GM13977 (cell line): ENCODE measurements at regions not wholly inside any gene's neighbourhood (a gene's known extent, or its start where the extent isn't known, plus 50 kb on each side); places are given as distances from the start of the nearest gene placed in this dataset.
"Not testable (repeated sequence)": the region's sequence is repeated elsewhere in the genome, so short reads cannot be mapped to it uniquely, and the experiment has no call there.

Experiments
- DNase-seq: peaks from one replicate; pipeline ENCODE4 v3.0.0; 2012; ENCODE audit warnings: low spot score
- CTCF ChIP-seq: IDR thresholded peaks from 2 replicates; pipeline ENCODE4 v1.5.1; 2012; ENCODE audit warnings: mild to moderate bottlenecking, control low read depth; ENCODE audit not compliant: insufficient read depth; ENCODE audit errors: extremely low read depth, missing control alignments
- in situ Hi-C: fragments of 300-500 bp; cut with MboI; formaldehyde crosslinking; loops from one replicate; pipeline ENCODE4 v1.12.0; 2022; ENCODE audit warnings: low sequenced_read_pairs, low pct_unique_long_range_greater_than_20kb, mixed read lengths, inconsistent platforms; ENCODE audit not compliant: unreplicated experiment

GRCh38 chr6:164062872-164063271 is 648.4 kb downstream of the QKI start:
- no peak for TF ChIP-seq CTCF
- DNase-seq: no peak
- in situ Hi-C loops: no loop called here

- DNase-seq: no peak
- TF ChIP-seq CTCF: no peak
- in situ Hi-C loops: no loop called here
Measured at GRCh38 chr6:164057876-164058275, 643.4 kb downstream of the QKI start.

GRCh38 chr6:164051427-164051826 is 636.9 kb downstream of the QKI start:
- no peak for TF ChIP-seq CTCF
- no peak for DNase-seq
- in situ Hi-C loops: no loop called here

- no peak for DNase-seq
- in situ Hi-C loops: no loop called here
- no peak for TF ChIP-seq CTCF
Measured at GRCh38 chr6:164049517-164049988, 635.0 kb downstream of the QKI start.

GRCh38 chr6:164048840-164049516 is 634.5 kb downstream of the QKI start:
- in situ Hi-C loops: no loop called here
- TF ChIP-seq CTCF: no peak
- no peak for DNase-seq

- no peak for TF ChIP-seq CTCF
- DNase-seq: no peak
- in situ Hi-C loops: no loop called here
Measured at GRCh38 chr6:164045082-164045481, 630.6 kb downstream of the QKI start.

GRCh38 chr6:164043656-164044055 is 629.1 kb downstream of the QKI start:
- in situ Hi-C loops, DNase-seq: not testable (repeated sequence)
